ENCODE measurements at regions not wholly inside any gene's neighbourhood (a gene's known extent, or its start where the extent isn't known, plus 50 kb on each side); places are given as distances from the start of the nearest gene placed in this dataset.

- no peak for TF ChIP-seq CTCF (IDR thresholded peaks at IDR 0.05; ENCODE audit: extremely low read depth, missing control alignments)
- no peak for DNase-seq (ENCODE audit: low spot score)
Measured at GRCh38 chr2:155020246-155020645, 321.8 kb downstream of the KCNJ3 start.

GRCh38 chr2:155010925-155011324 is 312.4 kb downstream of the KCNJ3 start:
- no peak for DNase-seq (ENCODE audit: low spot score)
- TF ChIP-seq CTCF (IDR thresholded peaks at IDR 0.05; ENCODE audit: extremely low read depth, missing control alignments), result no peak

- DNase-seq (ENCODE audit: low spot score), result no peak
- TF ChIP-seq CTCF (IDR thresholded peaks at IDR 0.05; ENCODE audit: extremely low read depth, missing control alignments), result no peak
Measured at GRCh38 chr2:154995361-154995760, 296.9 kb downstream of the KCNJ3 start.

GRCh38 chr2:154992826-154993225 is 294.3 kb downstream of the KCNJ3 start:
- TF ChIP-seq CTCF (IDR thresholded peaks at IDR 0.05; ENCODE audit: extremely low read depth, missing control alignments), result no peak
- DNase-seq (ENCODE audit: low spot score), result no peak

- TF ChIP-seq CTCF (IDR thresholded peaks at IDR 0.05; ENCODE audit: extremely low read depth, missing control alignments), result no peak
- DNase-seq (ENCODE audit: low spot score), result no peak
Measured at GRCh38 chr2:154978710-154979109, 280.2 kb downstream of the KCNJ3 start.

GRCh38 chr2:154978244-154978643 is 279.7 kb downstream of the KCNJ3 start:
- no peak for TF ChIP-seq CTCF (IDR thresholded peaks at IDR 0.05; ENCODE audit: extremely low read depth, missing control alignments)

GRCh38 chr2:154974041-154974440 is 275.5 kb downstream of the KCNJ3 start:
- no peak for TF ChIP-seq CTCF (IDR thresholded peaks at IDR 0.05; ENCODE audit: extremely low read depth, missing control alignments)
- DNase-seq (ENCODE audit: low spot score), result no peak

More at GRCh38 chr2:154978244-154978643, 279.7 kb downstream of the KCNJ3 start:
- no peak for DNase-seq (ENCODE audit: low spot score)

Data from GM20000 (cell line).